GM23338 (cell line): ENCODE measurements at regions not wholly inside any gene's neighbourhood (a gene's known extent, or its start where the extent isn't known, plus 50 kb on each side); places are given as distances from the start of the nearest gene placed in this dataset.
A peak's percentile ranks its signal among the peaks of the same experiment; 100 is the strongest.

Source experiments
- ATAC-seq: fragments of 200-7000 bp; cut with Tn5 transposase; 3 replicates; pipeline ENCODE4 v1.9.1; 2020
- DNase-seq: peaks from one replicate; pipeline ENCODE4 v3.0.0-alpha.2; 2015; ENCODE audit warnings: low spot score
- H2AFZ ChIP-seq: fragments of 200-600 bp; sonication (generic); 2 replicates; pipeline ENCODE4 v1.8.0; 2016; ENCODE audit warnings: antibody characterized with exemption, mild to moderate bottlenecking, moderate library complexity
- H3F3A ChIP-seq: fragments of 200-600 bp; sonication (generic); replicated peaks from 2 replicates; pipeline ENCODE4 v1.8.0; 2017; ENCODE audit warnings: antibody characterized with exemption, mixed run types, low read depth
- H3K27ac ChIP-seq: fragments of 200-600 bp; sonication (generic); 2 replicates; pipeline ENCODE4 v1.6.1; 2016; ENCODE audit warnings: low read depth
- H3K27me3 ChIP-seq: fragments of 200-600 bp; sonication (generic); 2 replicates; pipeline ENCODE4 v1.8.0; 2016; ENCODE audit warnings: mild to moderate bottlenecking, mixed run types, moderate library complexity; ENCODE audit not compliant: insufficient read depth
- H3K36me3 ChIP-seq: fragments of 200-600 bp; sonication (generic); 2 replicates; pipeline ENCODE4 v1.8.0; 2016; ENCODE audit warnings: mild to moderate bottlenecking; ENCODE audit not compliant: insufficient read depth
- H3K4me1 ChIP-seq: fragments of 200-600 bp; sonication (generic); 2 replicates; pipeline ENCODE4 v1.8.0; 2016; ENCODE audit warnings: mild to moderate bottlenecking, moderate library complexity; ENCODE audit not compliant: insufficient read depth
- H3K4me2 ChIP-seq: fragments of 200-600 bp; sonication (generic); 2 replicates; pipeline ENCODE4 v1.7.1; 2017; ENCODE audit warnings: mixed run types
- H3K4me3 ChIP-seq: fragments of 200-600 bp; sonication (generic); 2 replicates; pipeline ENCODE4 v1.6.1; 2016; ENCODE audit warnings: mixed run types
- H3K79me2 ChIP-seq: fragments of 200-600 bp; sonication (generic); replicated peaks from 2 replicates; pipeline ENCODE4 v1.8.0; 2017; ENCODE audit warnings: mild to moderate bottlenecking; ENCODE audit not compliant: insufficient read depth
- H3K9me2 ChIP-seq: fragments of 200-600 bp; sonication (generic); 2 replicates; pipeline ENCODE4 v1.8.0; 2017; ENCODE audit not compliant: insufficient read depth
- H4K20me1 ChIP-seq: fragments of 200-600 bp; sonication (generic); replicated peaks from 2 replicates; pipeline ENCODE4 v1.8.0; 2017; ENCODE audit warnings: mild to moderate bottlenecking; ENCODE audit not compliant: insufficient read depth
- H3K27ac Mint-ChIP-seq: 2 replicates; pipeline ENCODE4 v1.8.0; 2020; ENCODE audit warnings: inconsistent platforms, mild to moderate bottlenecking, moderate library complexity, mixed read lengths
- H3K27me3 Mint-ChIP-seq: 3 replicates; pipeline ENCODE4 v1.8.0; 2022; ENCODE audit warnings: low read depth, mild to moderate bottlenecking, moderate library complexity, mixed read lengths, inconsistent platforms; ENCODE audit not compliant: insufficient read depth, poor library complexity
- H3K36me3 Mint-ChIP-seq: 3 replicates; pipeline ENCODE4 v1.8.0; 2021; ENCODE audit warnings: low read depth, mild to moderate bottlenecking, inconsistent platforms, moderate library complexity, mixed read lengths
- H3K4me1 Mint-ChIP-seq: 3 replicates; pipeline ENCODE4 v1.8.0; 2020; ENCODE audit warnings: mild to moderate bottlenecking, inconsistent platforms, mixed read lengths
- H3K4me3 Mint-ChIP-seq: 3 replicates; pipeline ENCODE4 v1.8.0; 2021; ENCODE audit warnings: moderate library complexity, mild to moderate bottlenecking, inconsistent platforms, mixed read lengths
- H3K9me3 Mint-ChIP-seq: 3 replicates; pipeline ENCODE4 v1.8.0; 2020; ENCODE audit warnings: moderate library complexity, mild to moderate bottlenecking, inconsistent platforms, mixed read lengths
- CREB1 ChIP-seq: fragments of 250-450 bp; sonication (Bioruptor Pico); IDR thresholded peaks from 2 replicates; pipeline ENCODE4 v1.5.0; 2020; ENCODE audit warnings: low read depth, mild to moderate bottlenecking, moderate library complexity
- EZH2 ChIP-seq: fragments of 200-600 bp; sonication (generic); IDR thresholded peaks from one replicate; pipeline ENCODE4 v1.8.0; 2017; ENCODE audit warnings: antibody characterized with exemption, mild to moderate bottlenecking, low read depth; ENCODE audit not compliant: unreplicated experiment
- EZH2phosphoT487 ChIP-seq: fragments of 200-600 bp; sonication (generic); IDR thresholded peaks from one replicate; pipeline ENCODE4 v1.8.1; 2018; ENCODE audit warnings: antibody characterized with exemption; ENCODE audit not compliant: unreplicated experiment
- JUNB ChIP-seq: IDR thresholded peaks from one replicate; pipeline ENCODE4 v1.6.1; 2016; ENCODE audit warnings: antibody characterized with exemption; ENCODE audit not compliant: unreplicated experiment
- POLR2AphosphoS5 ChIP-seq: IDR thresholded peaks from 2 replicates; pipeline ENCODE4 v1.6.1; 2016; ENCODE audit warnings: antibody characterized with exemption, low read depth
- STAT1 ChIP-seq: IDR thresholded peaks from one replicate; pipeline ENCODE4 v1.6.1; 2016; ENCODE audit warnings: antibody characterized with exemption; ENCODE audit not compliant: unreplicated experiment
- ZNF114 ChIP-seq: fragments of 250-450 bp; sonication (Bioruptor Pico); IDR thresholded peaks from 2 replicates; pipeline ENCODE4 v1.5.0; 2020; ENCODE audit warnings: mild to moderate bottlenecking, moderate library complexity
- TF ChIP-seq, protein P1 (sequence below): fragments of 250-450 bp; sonication (Bioruptor Pico); IDR thresholded peaks from 2 replicates; pipeline ENCODE4 v1.5.0; 2020; ENCODE audit warnings: mild to moderate bottlenecking, moderate library complexity
- TF ChIP-seq, protein P2 (sequence below), 2 experiments: fragments of 200-600 bp in 1 of 2; sonication (generic) in 1 of 2; conservative IDR thresholded peaks; 2 replicates each; pipeline versions ENCODE4 v1.5.1 to v1.6.1; 2016 to 2017; ENCODE audit warnings: antibody characterized with exemption in 2 of 2, low read depth in 2 of 2, mild to moderate bottlenecking in 2 of 2, moderate library complexity in 1 of 2
- TF ChIP-seq, protein P3 (sequence below): IDR thresholded peaks from one replicate; pipeline ENCODE4 v1.6.1; 2018; ENCODE audit warnings: antibody characterized with exemption; ENCODE audit not compliant: unreplicated experiment

DNA sequence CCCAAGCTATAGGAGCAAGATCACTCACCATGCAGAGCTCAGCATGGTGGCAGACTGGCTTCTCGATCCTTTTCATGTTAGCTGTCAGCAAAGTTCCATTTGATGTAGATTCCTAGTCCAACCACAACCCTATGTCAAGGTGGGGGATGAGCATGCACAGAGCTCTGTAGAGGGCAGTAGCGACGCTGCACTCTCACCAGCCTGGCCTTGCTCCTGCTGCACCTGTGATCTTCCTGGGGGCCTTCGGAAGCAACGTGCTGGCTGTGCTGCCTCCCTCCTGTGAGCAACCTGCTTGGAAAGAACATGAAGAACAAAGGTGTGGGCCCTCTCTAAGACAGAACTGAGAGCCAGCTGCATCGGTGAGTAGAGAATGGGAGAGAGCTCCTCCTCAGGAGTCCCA is 479.4 kb upstream of the MYT1L start:
- TF ChIP-seq, protein P1, sequence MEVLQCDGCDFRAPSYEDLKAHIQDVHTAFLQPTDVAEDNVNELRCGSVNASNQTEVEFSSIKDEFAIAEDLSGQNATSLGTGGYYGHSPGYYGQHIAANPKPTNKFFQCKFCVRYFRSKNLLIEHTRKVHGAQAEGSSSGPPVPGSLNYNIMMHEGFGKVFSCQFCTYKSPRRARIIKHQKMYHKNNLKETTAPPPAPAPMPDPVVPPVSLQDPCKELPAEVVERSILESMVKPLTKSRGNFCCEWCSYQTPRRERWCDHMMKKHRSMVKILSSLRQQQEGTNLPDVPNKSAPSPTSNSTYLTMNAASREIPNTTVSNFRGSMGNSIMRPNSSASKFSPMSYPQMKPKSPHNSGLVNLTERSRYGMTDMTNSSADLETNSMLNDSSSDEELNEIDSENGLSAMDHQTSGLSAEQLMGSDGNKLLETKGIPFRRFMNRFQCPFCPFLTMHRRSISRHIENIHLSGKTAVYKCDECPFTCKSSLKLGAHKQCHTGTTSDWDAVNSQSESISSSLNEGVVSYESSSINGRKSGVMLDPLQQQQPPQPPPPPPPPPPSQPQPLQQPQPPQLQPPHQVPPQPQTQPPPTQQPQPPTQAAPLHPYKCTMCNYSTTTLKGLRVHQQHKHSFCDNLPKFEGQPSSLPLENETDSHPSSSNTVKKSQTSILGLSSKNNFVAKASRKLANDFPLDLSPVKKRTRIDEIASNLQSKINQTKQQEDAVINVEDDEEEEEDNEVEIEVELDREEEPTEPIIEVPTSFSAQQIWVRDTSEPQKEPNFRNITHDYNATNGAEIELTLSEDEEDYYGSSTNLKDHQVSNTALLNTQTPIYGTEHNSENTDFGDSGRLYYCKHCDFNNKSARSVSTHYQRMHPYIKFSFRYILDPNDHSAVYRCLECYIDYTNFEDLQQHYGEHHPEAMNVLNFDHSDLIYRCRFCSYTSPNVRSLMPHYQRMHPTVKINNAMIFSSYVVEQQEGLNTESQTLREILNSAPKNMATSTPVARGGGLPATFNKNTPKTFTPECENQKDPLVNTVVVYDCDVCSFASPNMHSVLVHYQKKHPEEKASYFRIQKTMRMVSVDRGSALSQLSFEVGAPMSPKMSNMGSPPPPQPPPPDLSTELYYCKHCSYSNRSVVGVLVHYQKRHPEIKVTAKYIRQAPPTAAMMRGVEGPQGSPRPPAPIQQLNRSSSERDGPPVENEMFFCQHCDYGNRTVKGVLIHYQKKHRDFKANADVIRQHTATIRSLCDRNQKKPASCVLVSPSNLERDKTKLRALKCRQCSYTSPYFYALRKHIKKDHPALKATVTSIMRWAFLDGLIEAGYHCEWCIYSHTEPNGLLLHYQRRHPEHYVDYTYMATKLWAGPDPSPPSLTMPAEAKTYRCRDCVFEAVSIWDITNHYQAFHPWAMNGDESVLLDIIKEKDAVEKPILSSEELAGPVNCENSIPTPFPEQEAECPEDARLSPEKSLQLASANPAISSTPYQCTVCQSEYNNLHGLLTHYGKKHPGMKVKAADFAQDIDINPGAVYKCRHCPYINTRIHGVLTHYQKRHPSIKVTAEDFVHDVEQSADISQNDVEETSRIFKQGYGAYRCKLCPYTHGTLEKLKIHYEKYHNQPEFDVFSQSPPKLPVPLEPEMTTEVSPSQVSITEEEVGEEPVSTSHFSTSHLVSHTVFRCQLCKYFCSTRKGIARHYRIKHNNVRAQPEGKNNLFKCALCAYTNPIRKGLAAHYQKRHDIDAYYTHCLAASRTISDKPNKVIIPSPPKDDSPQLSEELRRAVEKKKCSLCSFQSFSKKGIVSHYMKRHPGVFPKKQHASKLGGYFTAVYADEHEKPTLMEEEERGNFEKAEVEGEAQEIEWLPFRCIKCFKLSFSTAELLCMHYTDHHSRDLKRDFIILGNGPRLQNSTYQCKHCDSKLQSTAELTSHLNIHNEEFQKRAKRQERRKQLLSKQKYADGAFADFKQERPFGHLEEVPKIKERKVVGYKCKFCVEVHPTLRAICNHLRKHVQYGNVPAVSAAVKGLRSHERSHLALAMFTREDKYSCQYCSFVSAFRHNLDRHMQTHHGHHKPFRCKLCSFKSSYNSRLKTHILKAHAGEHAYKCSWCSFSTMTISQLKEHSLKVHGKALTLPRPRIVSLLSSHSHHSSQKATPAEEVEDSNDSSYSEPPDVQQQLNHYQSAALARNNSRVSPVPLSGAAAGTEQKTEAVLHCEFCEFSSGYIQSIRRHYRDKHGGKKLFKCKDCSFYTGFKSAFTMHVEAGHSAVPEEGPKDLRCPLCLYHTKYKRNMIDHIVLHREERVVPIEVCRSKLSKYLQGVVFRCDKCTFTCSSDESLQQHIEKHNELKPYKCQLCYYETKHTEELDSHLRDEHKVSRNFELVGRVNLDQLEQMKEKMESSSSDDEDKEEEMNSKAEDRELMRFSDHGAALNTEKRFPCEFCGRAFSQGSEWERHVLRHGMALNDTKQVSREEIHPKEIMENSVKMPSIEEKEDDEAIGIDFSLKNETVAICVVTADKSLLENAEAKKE (CRISPR knock-in tag) = no peak
- TF ChIP-seq, protein P2, sequence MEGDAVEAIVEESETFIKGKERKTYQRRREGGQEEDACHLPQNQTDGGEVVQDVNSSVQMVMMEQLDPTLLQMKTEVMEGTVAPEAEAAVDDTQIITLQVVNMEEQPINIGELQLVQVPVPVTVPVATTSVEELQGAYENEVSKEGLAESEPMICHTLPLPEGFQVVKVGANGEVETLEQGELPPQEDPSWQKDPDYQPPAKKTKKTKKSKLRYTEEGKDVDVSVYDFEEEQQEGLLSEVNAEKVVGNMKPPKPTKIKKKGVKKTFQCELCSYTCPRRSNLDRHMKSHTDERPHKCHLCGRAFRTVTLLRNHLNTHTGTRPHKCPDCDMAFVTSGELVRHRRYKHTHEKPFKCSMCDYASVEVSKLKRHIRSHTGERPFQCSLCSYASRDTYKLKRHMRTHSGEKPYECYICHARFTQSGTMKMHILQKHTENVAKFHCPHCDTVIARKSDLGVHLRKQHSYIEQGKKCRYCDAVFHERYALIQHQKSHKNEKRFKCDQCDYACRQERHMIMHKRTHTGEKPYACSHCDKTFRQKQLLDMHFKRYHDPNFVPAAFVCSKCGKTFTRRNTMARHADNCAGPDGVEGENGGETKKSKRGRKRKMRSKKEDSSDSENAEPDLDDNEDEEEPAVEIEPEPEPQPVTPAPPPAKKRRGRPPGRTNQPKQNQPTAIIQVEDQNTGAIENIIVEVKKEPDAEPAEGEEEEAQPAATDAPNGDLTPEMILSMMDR (conservative IDR thresholded peaks at IDR 0.05; ENCODE audit: low read depth in 2 of 2) = peak; percentile 12 to 49; a peak in 2 of 4 replicates

DNA sequence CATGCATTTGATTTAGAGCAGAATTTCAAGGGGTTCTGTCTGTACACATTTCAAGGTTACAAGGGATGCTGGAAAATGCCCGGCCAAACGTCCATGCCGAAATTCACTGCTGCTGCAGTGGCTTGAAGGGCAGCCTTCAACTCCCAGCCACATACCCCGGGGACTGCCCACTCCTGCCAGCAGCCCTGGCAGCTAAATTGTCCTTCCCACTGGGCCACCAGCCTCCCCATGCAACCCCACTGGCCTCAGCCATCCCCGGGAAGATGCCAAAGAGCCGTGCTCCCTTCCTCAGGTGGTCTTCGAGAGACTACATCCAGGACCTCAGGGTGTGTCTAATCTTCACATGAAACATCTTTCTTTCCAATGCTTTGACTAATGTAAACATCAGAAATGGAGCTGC is 478.7 kb upstream of the MYT1L start:
- ATAC-seq (no peak), DNase-seq (no peak)
- Histone ChIP-seq H3K4me3 (no peak overlapping the region), H3F3A (no peaks in the 10 kb centered on the region), H3K27me3 (no peaks in the 10 kb centered on the region), H4K20me1 (no peaks in the 10 kb centered on the region), H3K9me2 (no peaks in the 10 kb centered on the region), H3K79me2 (no peaks in the 10 kb centered on the region), H3K4me1 (no peaks in the 10 kb centered on the region), H2AFZ (no peak overlapping the region), H3K36me3 (no peaks in the 10 kb centered on the region), H3K4me2 (no peak overlapping the region), H3K27ac (no peak overlapping the region)
- Mint-ChIP-seq H3K27me3 (peaks cover 12% of the 10 kb centered on the region), H3K4me1 (peaks cover 2% of the 10 kb centered on the region; the same call in 2 of the 3 replicates), H3K9me3 (peaks cover 24% of the 10 kb centered on the region), H3K4me3 (no peak overlapping the region), H3K27ac (no peak overlapping the region), H3K36me3 (peaks cover 13% of the 10 kb centered on the region)
- TF ChIP-seq EZH2phosphoT487 (no peak), EZH2 (no peak), POLR2AphosphoS5 (no peak), ZNF114 (CRISPR knock-in tag) (no peak), STAT1 (no peak), JUNB (no peak), CREB1 (CRISPR knock-in tag) (no peak)
- TF ChIP-seq, protein P3, sequence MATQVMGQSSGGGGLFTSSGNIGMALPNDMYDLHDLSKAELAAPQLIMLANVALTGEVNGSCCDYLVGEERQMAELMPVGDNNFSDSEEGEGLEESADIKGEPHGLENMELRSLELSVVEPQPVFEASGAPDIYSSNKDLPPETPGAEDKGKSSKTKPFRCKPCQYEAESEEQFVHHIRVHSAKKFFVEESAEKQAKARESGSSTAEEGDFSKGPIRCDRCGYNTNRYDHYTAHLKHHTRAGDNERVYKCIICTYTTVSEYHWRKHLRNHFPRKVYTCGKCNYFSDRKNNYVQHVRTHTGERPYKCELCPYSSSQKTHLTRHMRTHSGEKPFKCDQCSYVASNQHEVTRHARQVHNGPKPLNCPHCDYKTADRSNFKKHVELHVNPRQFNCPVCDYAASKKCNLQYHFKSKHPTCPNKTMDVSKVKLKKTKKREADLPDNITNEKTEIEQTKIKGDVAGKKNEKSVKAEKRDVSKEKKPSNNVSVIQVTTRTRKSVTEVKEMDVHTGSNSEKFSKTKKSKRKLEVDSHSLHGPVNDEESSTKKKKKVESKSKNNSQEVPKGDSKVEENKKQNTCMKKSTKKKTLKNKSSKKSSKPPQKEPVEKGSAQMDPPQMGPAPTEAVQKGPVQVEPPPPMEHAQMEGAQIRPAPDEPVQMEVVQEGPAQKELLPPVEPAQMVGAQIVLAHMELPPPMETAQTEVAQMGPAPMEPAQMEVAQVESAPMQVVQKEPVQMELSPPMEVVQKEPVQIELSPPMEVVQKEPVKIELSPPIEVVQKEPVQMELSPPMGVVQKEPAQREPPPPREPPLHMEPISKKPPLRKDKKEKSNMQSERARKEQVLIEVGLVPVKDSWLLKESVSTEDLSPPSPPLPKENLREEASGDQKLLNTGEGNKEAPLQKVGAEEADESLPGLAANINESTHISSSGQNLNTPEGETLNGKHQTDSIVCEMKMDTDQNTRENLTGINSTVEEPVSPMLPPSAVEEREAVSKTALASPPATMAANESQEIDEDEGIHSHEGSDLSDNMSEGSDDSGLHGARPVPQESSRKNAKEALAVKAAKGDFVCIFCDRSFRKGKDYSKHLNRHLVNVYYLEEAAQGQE = no peak

More for the DNA sequence above, 479.4 kb upstream of the MYT1L start:
- Histone ChIP-seq H3K79me2 (no peaks in the 10 kb centered on the region), H3F3A (no peaks in the 10 kb centered on the region), H3K27me3 (no peaks in the 10 kb centered on the region), H3K4me2 (no peak overlapping the region), H4K20me1 (no peaks in the 10 kb centered on the region), H3K36me3 (no peaks in the 10 kb centered on the region), H3K4me1 (no peaks in the 10 kb centered on the region), H3K9me2 (no peaks in the 10 kb centered on the region), H3K4me3 (no peak overlapping the region), H2AFZ (no peak overlapping the region), H3K27ac (no peak overlapping the region)
- peaks cover 14% of the 10 kb centered on the region for H3K36me3 Mint-ChIP-seq
- H3K4me1 Mint-ChIP-seq = peaks cover 2% of the 10 kb centered on the region; the same call in 2 of the 3 replicates
- H3K4me3 Mint-ChIP-seq = no peak overlapping the region
- peaks cover 31% of the 10 kb centered on the region for H3K9me3 Mint-ChIP-seq
- ATAC-seq (peak; percentile 84), DNase-seq (peak; percentile 29)
- H3K27ac Mint-ChIP-seq = no peak overlapping the region
- peaks cover 9% of the 10 kb centered on the region for H3K27me3 Mint-ChIP-seq
